C4-2B (cell line): ENCODE measurements at regions not wholly inside any gene's neighbourhood (a gene's known extent, or its start where the extent isn't known, plus 50 kb on each side); places are given as distances from the start of the nearest gene placed in this dataset.

Experiments
- ZFX ChIP-seq: fragments of 450-650 bp; IDR thresholded peaks from 2 replicates; pipeline ENCODE4 v1.6.1; 2017
- TF ChIP-seq, protein P1 (sequence below): fragments of 450-650 bp; conservative IDR thresholded peaks from 2 replicates; pipeline ENCODE4 v1.5.1; 2017; ENCODE audit warnings: mild to moderate bottlenecking

GRCh38 chr21:22063140-22063539 lies 1064.9 kb downstream of the NCAM2 start:
- TF ChIP-seq, protein P1, sequence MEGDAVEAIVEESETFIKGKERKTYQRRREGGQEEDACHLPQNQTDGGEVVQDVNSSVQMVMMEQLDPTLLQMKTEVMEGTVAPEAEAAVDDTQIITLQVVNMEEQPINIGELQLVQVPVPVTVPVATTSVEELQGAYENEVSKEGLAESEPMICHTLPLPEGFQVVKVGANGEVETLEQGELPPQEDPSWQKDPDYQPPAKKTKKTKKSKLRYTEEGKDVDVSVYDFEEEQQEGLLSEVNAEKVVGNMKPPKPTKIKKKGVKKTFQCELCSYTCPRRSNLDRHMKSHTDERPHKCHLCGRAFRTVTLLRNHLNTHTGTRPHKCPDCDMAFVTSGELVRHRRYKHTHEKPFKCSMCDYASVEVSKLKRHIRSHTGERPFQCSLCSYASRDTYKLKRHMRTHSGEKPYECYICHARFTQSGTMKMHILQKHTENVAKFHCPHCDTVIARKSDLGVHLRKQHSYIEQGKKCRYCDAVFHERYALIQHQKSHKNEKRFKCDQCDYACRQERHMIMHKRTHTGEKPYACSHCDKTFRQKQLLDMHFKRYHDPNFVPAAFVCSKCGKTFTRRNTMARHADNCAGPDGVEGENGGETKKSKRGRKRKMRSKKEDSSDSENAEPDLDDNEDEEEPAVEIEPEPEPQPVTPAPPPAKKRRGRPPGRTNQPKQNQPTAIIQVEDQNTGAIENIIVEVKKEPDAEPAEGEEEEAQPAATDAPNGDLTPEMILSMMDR: no peak
- TF ChIP-seq ZFX: no peak
